BE2C (cell line): ENCODE measurements at regions not wholly inside any gene's neighbourhood (a gene's known extent, or its start where the extent isn't known, plus 50 kb on each side); places are given as distances from the start of the nearest gene placed in this dataset.

Experiments used
- DNase-seq: peaks from one replicate; pipeline ENCODE4 v3.0.0-alpha.2; 2020
- H3K27me3 ChIP-seq: fragments of 250-450 bp; sonication (Bioruptor Pico); 2 replicates; pipeline ENCODE4 v1.5.1; 2020; ENCODE audit warnings: mild to moderate bottlenecking
- H3K36me3 ChIP-seq: fragments of 250-450 bp; sonication (Bioruptor Pico); 2 replicates; pipeline ENCODE4 v1.5.1; 2020; ENCODE audit warnings: mild to moderate bottlenecking
- H3K4me1 ChIP-seq: fragments of 250-450 bp; sonication (Bioruptor Pico); 2 replicates; pipeline ENCODE4 v1.5.1; 2020
- H3K4me3 ChIP-seq: 2 replicates; pipeline ENCODE4 v1.5.1; 2011; ENCODE audit warnings: low read depth, low read length
- H3K9me3 ChIP-seq: fragments of 250-450 bp; sonication (Bioruptor Pico); 2 replicates; pipeline ENCODE4 v1.5.1; 2020
- CTCF ChIP-seq: IDR thresholded peaks from 2 replicates; pipeline ENCODE4 v1.5.1; 2012; ENCODE audit warnings: mild to moderate bottlenecking, low read depth, low read length

GRCh38 chr20:37636212-37636975 lies 57.4 kb upstream of the CTNNBL1 start:
- peaks cover 4% of the 10 kb centered on the region; the same call in 1 of the 2 replicates for H3K9me3 ChIP-seq
- peaks cover 4% of the 10 kb centered on the region for H3K27me3 ChIP-seq
- peaks cover under 1% of the 10 kb centered on the region for H3K4me1 ChIP-seq
- H3K4me3 ChIP-seq = no peak overlapping the region
- H3K36me3 ChIP-seq = no peaks in the 10 kb centered on the region
- DNase-seq = no peak
- no peak for TF ChIP-seq CTCF

DNA sequence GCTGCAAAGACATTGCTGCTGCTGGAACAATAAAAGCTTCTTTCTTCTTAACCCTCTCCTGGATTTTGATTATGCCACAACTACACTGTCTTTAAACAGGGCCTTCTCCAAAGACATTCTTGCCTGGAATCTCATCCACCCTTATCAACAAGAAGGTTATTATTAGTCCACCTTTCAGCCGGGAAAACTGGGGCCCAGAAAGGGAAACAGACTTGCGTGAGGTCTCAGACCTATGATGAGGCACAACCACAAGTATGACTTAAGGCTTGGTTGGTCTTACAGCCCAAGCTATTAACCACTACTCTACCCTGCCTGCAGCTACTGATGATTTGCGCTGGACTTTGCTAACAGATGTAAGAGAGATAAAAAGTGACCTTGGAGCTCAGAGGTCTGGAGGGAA lies 62.8 kb upstream of the CTNNBL1 start:
- Histone ChIP-seq H3K4me1 (peaks cover 15% of the 10 kb centered on the region), H3K36me3 (no peaks in the 10 kb centered on the region), H3K4me3 (no peak overlapping the region), H3K27me3 (no peaks in the 10 kb centered on the region; the same call in 1 of the 2 replicates), H3K9me3 (peaks cover 4% of the 10 kb centered on the region; the same call in 1 of the 2 replicates)
- no peak for DNase-seq
- no peak for TF ChIP-seq CTCF

GRCh38 chr20:37630166-37630565 lies 63.7 kb upstream of the CTNNBL1 start:
- peak; percentile 89 for DNase-seq
- TF ChIP-seq CTCF = no peak

DNA sequence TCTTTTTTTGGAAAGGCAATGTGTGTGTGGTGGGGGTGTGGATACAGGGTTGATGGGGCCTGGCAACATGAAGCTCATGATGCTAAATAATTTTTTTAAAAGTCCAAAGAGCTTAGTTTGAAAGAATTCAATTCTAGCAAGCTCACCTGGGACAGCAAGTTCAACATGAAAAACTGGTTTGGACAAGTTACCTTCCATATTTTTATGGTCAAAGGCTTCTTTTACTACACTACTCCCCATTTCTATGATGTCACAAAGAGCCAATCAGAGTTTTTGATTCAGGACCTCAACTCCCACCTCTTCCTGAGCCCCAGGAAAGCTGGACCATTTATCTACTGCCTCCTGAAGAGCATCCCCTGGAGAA lies 66.1 kb upstream of the CTNNBL1 start:
- Histone ChIP-seq H3K4me1 (peaks cover 15% of the 10 kb centered on the region), H3K4me3 (no peak overlapping the region), H3K36me3 (no peaks in the 10 kb centered on the region), H3K9me3 (no peaks in the 10 kb centered on the region), H3K27me3 (no peaks in the 10 kb centered on the region; the same call in 1 of the 2 replicates)
- no peak for DNase-seq
- no peak for TF ChIP-seq CTCF

More at GRCh38 chr20:37630166-37630565, 63.7 kb upstream of the CTNNBL1 start:
- H3K36me3 ChIP-seq = no peaks in the 10 kb centered on the region
- H3K9me3 ChIP-seq = peaks cover 4% of the 10 kb centered on the region; the same call in 1 of the 2 replicates
- peaks cover 15% of the 10 kb centered on the region for H3K4me1 ChIP-seq
- H3K27me3 ChIP-seq = no peaks in the 10 kb centered on the region; the same call in 1 of the 2 replicates
- no peak overlapping the region for H3K4me3 ChIP-seq

DNA sequence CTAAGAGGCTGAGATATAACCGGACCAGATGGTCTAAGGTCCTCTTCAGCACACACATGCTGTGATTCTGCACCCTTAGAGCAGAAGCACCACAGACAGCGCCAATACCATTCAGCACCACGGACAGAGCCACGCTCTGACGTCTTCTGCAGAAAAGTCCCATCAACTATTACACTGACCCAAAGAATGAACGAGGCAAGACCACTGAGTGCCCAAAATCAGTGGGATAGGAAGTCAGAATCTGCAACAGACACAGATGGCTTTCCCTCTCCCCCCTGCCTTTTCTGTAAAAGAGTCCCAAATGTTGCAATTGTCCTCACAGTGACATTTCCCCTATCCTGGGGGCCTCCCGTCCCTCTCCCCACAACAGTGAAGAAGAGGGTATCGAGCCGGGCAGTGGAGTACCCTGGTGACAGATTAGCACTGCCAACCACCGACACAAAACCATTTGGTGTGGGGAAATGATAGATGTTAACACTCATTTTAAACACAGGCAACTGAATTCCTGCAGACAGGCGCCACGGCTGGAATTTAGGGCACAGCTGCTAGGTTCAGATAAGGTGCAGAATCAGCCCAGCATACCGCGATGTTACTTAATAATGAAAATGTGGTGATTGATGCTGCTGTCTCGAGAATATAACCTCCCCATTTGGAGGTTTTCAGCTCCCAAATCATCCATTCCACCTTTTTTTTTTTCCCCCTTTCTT lies 66.6 kb upstream of the CTNNBL1 start:
- TF ChIP-seq CTCF = no peak
- no peak overlapping the region for H3K4me3 ChIP-seq
- no peaks in the 10 kb centered on the region for H3K36me3 ChIP-seq
- no peaks in the 10 kb centered on the region for H3K9me3 ChIP-seq
- no peak for DNase-seq
- peaks cover 15% of the 10 kb centered on the region for H3K4me1 ChIP-seq
- no peaks in the 10 kb centered on the region for H3K27me3 ChIP-seq

DNA sequence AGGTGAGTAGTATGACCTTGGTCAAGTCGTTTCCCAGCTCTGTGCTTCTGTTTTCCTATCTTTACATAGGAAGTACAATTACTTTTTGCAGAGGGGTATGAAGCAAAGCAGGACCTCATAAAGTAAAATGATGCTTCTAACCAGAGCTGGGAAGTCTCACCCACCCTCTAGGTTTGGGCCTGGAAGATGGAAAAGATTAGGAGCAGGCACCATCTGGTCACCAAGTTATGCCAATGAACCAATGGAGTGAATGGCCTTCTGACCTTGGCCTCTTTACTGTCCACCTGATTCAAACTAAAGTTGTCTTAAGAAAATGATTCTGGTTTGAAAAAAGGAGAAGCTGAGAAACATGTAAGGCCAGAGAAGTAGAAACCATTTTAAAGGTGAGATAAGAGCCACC lies 68.9 kb upstream of the CTNNBL1 start:
- TF ChIP-seq CTCF = no peak
- no peaks in the 10 kb centered on the region for H3K36me3 ChIP-seq
- no peaks in the 10 kb centered on the region for H3K27me3 ChIP-seq
- no peaks in the 10 kb centered on the region for H3K9me3 ChIP-seq
- peaks cover 3% of the 10 kb centered on the region for H3K4me1 ChIP-seq
- no peak for DNase-seq
- no peak overlapping the region for H3K4me3 ChIP-seq
